IPS DF 4.7 (cell line): ENCODE measurements at regions not wholly inside any gene's neighbourhood (a gene's known extent, or its start where the extent isn't known, plus 50 kb on each side); places are given as distances from the start of the nearest gene placed in this dataset.

Experiments used
- DNase-seq: peaks from one replicate; pipeline ENCODE4 v3.0.0-alpha.2; 2013; ENCODE audit warnings: low spot score; ENCODE audit errors: extremely low read depth

DNA sequence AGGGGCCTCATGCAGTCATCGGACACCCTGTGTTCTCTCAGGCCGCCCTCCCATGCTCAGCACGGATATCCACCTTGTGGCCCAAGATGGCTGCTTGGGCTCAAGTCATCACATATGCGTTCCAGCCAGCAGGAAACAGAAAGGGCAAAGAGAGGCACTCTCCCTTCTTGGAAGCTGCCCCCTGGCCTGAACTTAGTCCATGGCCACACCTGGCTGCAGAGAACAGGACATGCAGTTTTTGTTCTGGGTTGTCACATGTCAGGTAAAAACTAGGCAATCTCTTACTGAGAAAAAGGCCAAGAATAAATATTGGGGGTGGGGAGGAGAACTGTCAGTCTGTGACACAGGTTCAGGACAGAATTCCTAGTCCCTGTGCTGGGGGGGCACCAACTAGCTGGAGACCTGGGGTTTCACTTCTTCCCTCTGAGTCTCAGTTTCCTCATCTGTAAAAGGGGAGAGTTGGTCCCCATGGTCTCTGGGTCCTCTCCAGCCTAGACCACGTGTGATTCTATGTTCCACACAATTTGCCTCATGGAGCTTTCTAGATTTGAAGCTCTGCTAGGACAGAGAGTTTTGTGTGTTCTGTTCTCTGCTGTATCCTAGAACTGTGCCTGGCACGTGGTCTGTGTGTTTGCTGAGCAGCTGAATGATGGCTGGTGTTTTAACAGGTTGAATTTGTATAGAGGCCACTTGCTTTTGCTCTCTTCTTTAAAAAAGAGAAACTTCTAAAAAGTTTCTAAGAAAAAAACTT lies 107.2 kb upstream of the ANO1 start:
- DNase-seq: no peak

DNA sequence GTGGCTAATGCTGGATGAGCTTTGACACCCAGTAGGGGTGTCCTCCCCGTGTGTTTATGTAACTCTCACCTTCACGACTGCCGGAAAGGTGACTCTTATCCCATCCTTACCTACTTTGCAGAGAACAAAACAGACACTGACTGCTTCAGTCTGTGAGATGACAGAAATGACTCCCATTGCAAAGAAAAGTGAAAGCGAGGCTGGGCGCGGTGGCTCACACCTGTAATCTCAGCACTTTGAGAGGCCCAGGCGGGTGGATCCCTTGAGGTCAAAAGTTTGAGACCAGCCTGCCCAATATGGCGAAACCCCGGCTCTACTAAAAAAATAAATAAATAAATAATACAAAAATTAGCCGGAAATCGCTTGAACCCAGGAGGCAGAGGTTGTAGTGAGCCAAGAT lies 106.4 kb upstream of the ANO1 start:
- no peak for DNase-seq

DNA sequence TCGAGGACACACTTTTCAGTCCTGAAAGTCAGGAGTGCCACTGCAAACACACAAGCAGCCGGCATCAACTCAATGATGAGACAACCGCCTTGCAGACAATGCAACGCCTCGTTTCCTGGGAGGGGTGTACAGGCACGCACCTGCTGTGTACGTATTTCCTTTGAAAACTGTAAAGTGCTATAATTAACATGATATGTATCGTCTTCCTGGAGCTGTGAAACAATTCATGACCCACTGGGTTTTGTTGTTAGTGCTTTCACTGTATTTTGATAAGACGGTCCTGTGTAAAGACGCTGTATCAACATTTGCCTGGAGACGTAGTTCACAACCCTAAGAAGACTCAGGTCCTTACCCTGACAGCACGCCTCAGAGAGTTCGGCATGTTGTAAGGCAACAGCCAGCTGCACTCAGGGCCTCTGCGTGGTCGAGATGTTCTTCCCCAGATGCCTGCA lies 105.7 kb upstream of the ANO1 start:
- DNase-seq: no peak

DNA sequence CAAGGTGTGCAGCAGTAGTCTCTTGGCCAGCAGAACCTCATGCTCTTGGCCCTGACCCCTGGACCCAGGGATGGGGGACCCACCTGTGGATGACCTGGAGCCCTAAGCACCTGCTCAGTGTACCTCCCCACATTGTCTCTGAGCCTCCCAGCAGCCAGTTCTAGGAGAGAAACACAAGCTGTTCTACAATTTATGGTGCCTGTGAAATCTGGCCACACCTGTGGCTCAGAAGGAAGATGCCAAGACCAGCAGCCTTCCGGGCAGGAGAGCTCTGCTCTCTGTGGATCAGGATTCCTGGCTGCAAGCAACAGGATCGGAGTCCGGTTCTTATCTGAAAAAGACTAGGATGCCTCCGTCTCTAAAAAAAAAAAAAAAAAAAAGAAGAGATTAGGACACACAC lies 103.6 kb upstream of the ANO1 start:
- DNase-seq: no peak

DNA sequence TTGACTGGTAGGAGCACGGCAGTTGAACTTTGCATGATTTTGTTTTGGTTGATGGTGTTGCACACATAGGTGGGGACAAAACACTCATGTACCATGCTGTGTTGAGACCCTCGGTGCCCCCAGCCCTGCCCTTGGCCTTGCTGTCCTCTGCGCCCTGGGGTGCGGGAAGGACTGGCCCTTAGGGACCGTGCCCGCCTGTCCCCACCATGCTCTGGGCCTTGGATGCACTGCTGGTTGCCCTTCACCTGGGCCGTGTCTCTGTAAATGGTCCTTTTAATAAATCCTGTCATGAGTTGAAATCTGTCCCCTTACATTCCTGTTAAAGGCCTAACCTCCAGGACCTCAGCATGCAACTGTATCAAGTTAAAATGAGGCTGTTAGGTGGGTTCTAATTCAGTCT lies 102.3 kb upstream of the ANO1 start:
- no peak for DNase-seq

DNA sequence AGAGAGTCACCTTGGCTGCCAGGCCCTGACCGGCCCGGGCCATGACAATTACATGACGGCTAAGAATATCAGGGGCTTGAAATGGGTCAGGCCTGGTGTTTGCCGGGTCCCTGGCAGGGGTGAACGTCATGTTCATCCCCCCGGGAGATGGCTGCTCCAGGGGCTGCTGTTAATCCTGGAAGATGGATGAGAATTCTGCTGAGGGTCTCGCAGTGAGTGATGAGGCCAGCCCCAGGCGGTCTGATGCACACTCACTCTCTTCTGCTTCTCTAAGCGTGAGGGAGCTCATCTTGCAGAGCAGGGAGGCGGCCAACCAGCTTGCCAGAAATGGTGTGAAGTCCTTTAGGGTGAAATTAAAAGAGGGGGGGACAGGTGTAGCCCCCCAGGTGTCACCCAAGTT lies 101.3 kb upstream of the ANO1 start:
- DNase-seq: no peak

DNA sequence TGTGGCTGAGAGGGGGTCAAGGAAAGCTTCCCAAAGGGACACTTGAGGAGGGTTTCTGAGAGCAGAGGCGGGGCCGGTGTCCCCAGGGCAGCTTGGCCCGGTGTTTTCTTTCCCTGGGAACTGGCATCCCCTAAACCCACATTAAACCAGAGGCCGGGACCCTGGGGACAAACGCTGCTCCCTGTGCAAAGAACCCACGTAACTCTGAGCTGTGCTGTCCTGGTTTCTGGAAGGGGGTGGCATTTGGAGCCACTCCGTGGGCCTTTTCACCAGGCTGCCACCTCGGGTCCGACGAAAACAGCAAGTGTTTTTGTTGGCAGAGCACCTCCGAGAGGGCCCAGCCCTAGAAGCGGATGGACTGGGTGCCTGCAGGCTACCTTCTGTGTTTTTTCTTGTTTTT lies 100.2 kb upstream of the ANO1 start:
- DNase-seq: no peak

- no peak for DNase-seq
Observed at GRCh38 chr11:69978841-69979614, 99.1 kb upstream of the ANO1 start.

DNA sequence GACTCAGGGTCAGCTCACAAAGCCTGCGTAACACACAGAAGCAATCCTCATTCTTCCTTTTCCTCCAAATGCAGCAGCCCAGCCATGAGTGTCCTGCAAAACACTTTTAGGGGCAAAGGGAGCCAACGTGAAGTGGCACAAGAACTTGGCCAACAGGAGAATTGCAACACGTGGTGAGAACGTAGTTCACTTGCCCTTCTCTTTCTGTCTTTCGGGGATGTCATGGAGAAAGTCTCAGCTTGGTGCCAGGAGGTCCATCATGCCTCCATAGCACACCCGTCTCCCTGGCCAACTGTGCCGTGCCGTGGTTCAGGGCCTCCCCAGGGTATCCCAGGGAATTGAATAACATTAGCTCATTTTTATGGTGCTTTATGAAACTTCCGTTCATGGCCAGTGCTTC lies 98.5 kb upstream of the ANO1 start:
- DNase-seq: no peak

GRCh38 chr11:69981119-69981784 lies 96.9 kb upstream of the ANO1 start:
- DNase-seq: no peak

GRCh38 chr11:69982690-69983570 lies 95.2 kb upstream of the ANO1 start:
- no peak for DNase-seq

GRCh38 chr11:69983571-69983877 lies 94.6 kb upstream of the ANO1 start:
- no peak for DNase-seq

GRCh38 chr11:69983897-69984438 lies 94.1 kb upstream of the ANO1 start:
- DNase-seq: no peak

GRCh38 chr11:69984457-69985261 lies 93.5 kb upstream of the ANO1 start:
- no peak for DNase-seq

GRCh38 chr11:69985331-69985640 lies 92.8 kb upstream of the ANO1 start:
- DNase-seq: no peak

- DNase-seq: no peak
Observed at GRCh38 chr11:69985641-69986439, 92.3 kb upstream of the ANO1 start.

- DNase-seq: no peak
Observed at GRCh38 chr11:69986440-69986787, 91.7 kb upstream of the ANO1 start.

- DNase-seq: no peak
Observed at GRCh38 chr11:69986830-69987229, 91.3 kb upstream of the ANO1 start.

GRCh38 chr11:69992026-69992425 lies 86.1 kb upstream of the ANO1 start:
- no peak for DNase-seq
